ENCODE measurements at regions not wholly inside any gene's neighbourhood (a gene's known extent, or its start where the extent isn't known, plus 50 kb on each side); places are given as distances from the start of the nearest gene placed in this dataset.

GRCh38 chr12:111055181-111055880, 135.0 kb upstream of the MYL2 start:
- TF ChIP-seq YY1 (IDR thresholded peaks at IDR 0.05; ENCODE audit: insufficient read depth, insufficient read length) (no peak), ZNF274 (IDR thresholded peaks at IDR 0.05; ENCODE audit: low read depth, low read length) (no peak), SUZ12 (IDR thresholded peaks at IDR 0.05; ENCODE audit: extremely low read depth, insufficient read depth, insufficient read length) (no peak)
